OCI-LY1 (cell line): ENCODE measurements at regions not wholly inside any gene's neighbourhood (a gene's known extent, or its start where the extent isn't known, plus 50 kb on each side); places are given as distances from the start of the nearest gene placed in this dataset.

Experiments
- H2AFZ ChIP-seq: fragments of 200-600 bp; sonication (generic), shearing (Covaris generic); 2 replicates; pipeline ENCODE4 v1.6.0; 2014; ENCODE audit warnings: antibody characterized with exemption, mild to moderate bottlenecking, low read length
- H3F3A ChIP-seq: fragments of 200-600 bp; sonication (generic), shearing (Covaris generic); 2 replicates; pipeline ENCODE4 v1.6.0; 2014; ENCODE audit warnings: mild to moderate bottlenecking, antibody characterized with exemption, low read length, moderate library complexity; ENCODE audit not compliant: insufficient read depth
- H3K27ac ChIP-seq: fragments of 200-600 bp; sonication (generic); 2 replicates; pipeline ENCODE4 v1.5.1; 2014; ENCODE audit warnings: low read length, mixed run types, mild to moderate bottlenecking, low read depth; ENCODE audit not compliant: poor library complexity, severe bottlenecking
- H3K27me3 ChIP-seq: fragments of 200-600 bp; sonication (generic); 2 replicates; pipeline ENCODE4 v1.6.0; 2014; ENCODE audit warnings: antibody characterized with exemption, mild to moderate bottlenecking, low read length, moderate library complexity; ENCODE audit not compliant: insufficient read depth
- H3K36me3 ChIP-seq: fragments of 200-600 bp; sonication (generic); 2 replicates; pipeline ENCODE4 v1.6.1; 2014; ENCODE audit warnings: mild to moderate bottlenecking, antibody characterized with exemption, low read length, moderate library complexity, mixed read lengths; ENCODE audit not compliant: insufficient read depth
- H3K4me1 ChIP-seq: fragments of 200-600 bp; sonication (generic); 2 replicates; pipeline ENCODE4 v1.5.1; 2014; ENCODE audit warnings: mild to moderate bottlenecking, low read length, moderate library complexity; ENCODE audit not compliant: insufficient read depth, severe bottlenecking
- H3K4me2 ChIP-seq: fragments of 200-600 bp; sonication (generic), shearing (Covaris generic); 2 replicates; pipeline ENCODE4 v1.6.1; 2014; ENCODE audit warnings: low read length
- H3K4me3 ChIP-seq: fragments of 200-600 bp; sonication (generic); 2 replicates; pipeline ENCODE4 v1.5.1; 2014; ENCODE audit warnings: low read length, low read depth, mild to moderate bottlenecking, mixed read lengths; ENCODE audit not compliant: poor library complexity, severe bottlenecking
- H3K79me2 ChIP-seq: fragments of 200-600 bp; shearing (Covaris generic); 2 replicates; pipeline ENCODE4 v1.6.1; 2016; ENCODE audit warnings: mixed run types, low read length, mixed read lengths; ENCODE audit not compliant: insufficient read depth
- H3K9ac ChIP-seq: fragments of 200-600 bp; sonication (generic), shearing (Covaris generic); 2 replicates; pipeline ENCODE4 v1.6.1; 2014; ENCODE audit warnings: mild to moderate bottlenecking, low read length, mixed read lengths
- H3K9me2 ChIP-seq: fragments of 200-600 bp; sonication (generic), shearing (Covaris generic); 2 replicates; pipeline ENCODE4 v1.6.1; 2014; ENCODE audit warnings: low read depth, mild to moderate bottlenecking, low read length, mixed read lengths
- H3K9me3 ChIP-seq: fragments of 200-600 bp; shearing (Covaris generic); 2 replicates; pipeline ENCODE4 v1.6.1; 2014; ENCODE audit warnings: low read length, mixed read lengths
- H4K20me1 ChIP-seq: fragments of 200-600 bp; sonication (generic), shearing (Covaris generic); 2 replicates; pipeline ENCODE4 v1.6.0; 2016; ENCODE audit warnings: mild to moderate bottlenecking, low read length; ENCODE audit not compliant: insufficient read depth
- EZH2 ChIP-seq: fragments of 200-600 bp; sonication (generic), shearing (Covaris generic); IDR thresholded peaks from 2 replicates; pipeline ENCODE4 v1.8.0; 2017; ENCODE audit warnings: borderline replicate concordance, mixed run types, mild to moderate bottlenecking, antibody characterized with exemption, low read length, moderate library complexity, mixed read lengths
- TF ChIP-seq, protein P1 (sequence below): fragments of 200-600 bp; sonication (generic), shearing (Covaris generic); IDR thresholded peaks from 2 replicates; pipeline ENCODE4 v1.5.1; 2017; ENCODE audit warnings: mild to moderate bottlenecking, antibody characterized with exemption, low read length, moderate library complexity, mixed read lengths

- no peaks in the 10 kb centered on the region for H3K9me3 ChIP-seq
- no peaks in the 10 kb centered on the region for H4K20me1 ChIP-seq
- H3K79me2 ChIP-seq: no peaks in the 10 kb centered on the region
- H3K27me3 ChIP-seq: no peaks in the 10 kb centered on the region
- H3K4me1 ChIP-seq: no peaks in the 10 kb centered on the region
- no peak overlapping the region for H3K9ac ChIP-seq
- no peaks in the 10 kb centered on the region for H3F3A ChIP-seq
- H3K4me3 ChIP-seq: no peak overlapping the region
- TF ChIP-seq, protein P1, sequence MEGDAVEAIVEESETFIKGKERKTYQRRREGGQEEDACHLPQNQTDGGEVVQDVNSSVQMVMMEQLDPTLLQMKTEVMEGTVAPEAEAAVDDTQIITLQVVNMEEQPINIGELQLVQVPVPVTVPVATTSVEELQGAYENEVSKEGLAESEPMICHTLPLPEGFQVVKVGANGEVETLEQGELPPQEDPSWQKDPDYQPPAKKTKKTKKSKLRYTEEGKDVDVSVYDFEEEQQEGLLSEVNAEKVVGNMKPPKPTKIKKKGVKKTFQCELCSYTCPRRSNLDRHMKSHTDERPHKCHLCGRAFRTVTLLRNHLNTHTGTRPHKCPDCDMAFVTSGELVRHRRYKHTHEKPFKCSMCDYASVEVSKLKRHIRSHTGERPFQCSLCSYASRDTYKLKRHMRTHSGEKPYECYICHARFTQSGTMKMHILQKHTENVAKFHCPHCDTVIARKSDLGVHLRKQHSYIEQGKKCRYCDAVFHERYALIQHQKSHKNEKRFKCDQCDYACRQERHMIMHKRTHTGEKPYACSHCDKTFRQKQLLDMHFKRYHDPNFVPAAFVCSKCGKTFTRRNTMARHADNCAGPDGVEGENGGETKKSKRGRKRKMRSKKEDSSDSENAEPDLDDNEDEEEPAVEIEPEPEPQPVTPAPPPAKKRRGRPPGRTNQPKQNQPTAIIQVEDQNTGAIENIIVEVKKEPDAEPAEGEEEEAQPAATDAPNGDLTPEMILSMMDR: no peak
- TF ChIP-seq EZH2: no peak
- H3K36me3 ChIP-seq: no peaks in the 10 kb centered on the region
- no peak overlapping the region for H2AFZ ChIP-seq
- H3K4me2 ChIP-seq: no peak overlapping the region
- no peak overlapping the region for H3K27ac ChIP-seq
- H3K9me2 ChIP-seq: no peaks in the 10 kb centered on the region
These were observed 51.9 kb upstream of the NMUR2 start for GRCh38 chr5:152456815-152457443.

DNA sequence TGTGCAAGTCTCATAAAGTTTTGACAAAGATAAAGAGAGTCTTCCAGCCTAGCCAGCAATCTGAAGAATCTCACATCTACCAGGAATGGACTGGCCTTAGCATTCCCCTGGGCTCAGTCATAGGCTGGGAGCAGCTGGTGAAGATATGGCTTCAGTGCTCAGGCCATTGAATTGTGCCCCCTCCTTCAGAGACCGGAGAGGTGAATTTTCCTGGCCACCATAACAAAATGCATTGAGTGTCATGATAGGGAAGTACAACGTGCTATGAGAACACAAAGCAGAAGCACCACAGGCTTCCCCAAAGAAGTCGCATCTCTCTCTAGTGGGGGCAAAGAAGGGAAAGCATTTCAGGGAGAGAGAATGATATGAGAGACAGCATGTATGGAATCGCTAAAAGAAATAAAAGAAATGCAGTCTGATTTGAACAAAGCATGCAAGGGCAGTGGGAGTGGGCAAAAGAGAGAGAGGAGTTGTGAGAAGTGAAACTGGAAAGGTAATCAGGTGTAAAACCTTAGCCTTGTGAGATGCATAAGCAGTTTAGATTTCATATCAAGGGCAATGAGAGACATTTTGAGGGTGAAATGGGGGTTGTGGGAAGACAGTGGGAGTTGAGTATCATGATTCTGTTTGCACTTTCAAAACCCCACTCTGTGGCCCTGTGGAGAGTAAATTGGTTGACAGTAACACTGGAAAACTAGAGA lies 57.1 kb upstream of the NMUR2 start:
- no peaks in the 10 kb centered on the region for H3K4me1 ChIP-seq
- H3K9me2 ChIP-seq: no peaks in the 10 kb centered on the region
- no peak overlapping the region for H3K4me3 ChIP-seq
- H3K79me2 ChIP-seq: no peaks in the 10 kb centered on the region
- no peak for TF ChIP-seq EZH2
- TF ChIP-seq, protein P1: peak; percentile 40; the same call in 1 of the 2 replicates
- H3K27ac ChIP-seq: no peak overlapping the region
- H3K36me3 ChIP-seq: no peaks in the 10 kb centered on the region
- H2AFZ ChIP-seq: no peak overlapping the region
- H3F3A ChIP-seq: no peaks in the 10 kb centered on the region
- H3K9me3 ChIP-seq: no peaks in the 10 kb centered on the region
- H3K9ac ChIP-seq: no peak overlapping the region
- H3K27me3 ChIP-seq: no peaks in the 10 kb centered on the region
- no peak overlapping the region for H3K4me2 ChIP-seq
- no peaks in the 10 kb centered on the region for H4K20me1 ChIP-seq

DNA sequence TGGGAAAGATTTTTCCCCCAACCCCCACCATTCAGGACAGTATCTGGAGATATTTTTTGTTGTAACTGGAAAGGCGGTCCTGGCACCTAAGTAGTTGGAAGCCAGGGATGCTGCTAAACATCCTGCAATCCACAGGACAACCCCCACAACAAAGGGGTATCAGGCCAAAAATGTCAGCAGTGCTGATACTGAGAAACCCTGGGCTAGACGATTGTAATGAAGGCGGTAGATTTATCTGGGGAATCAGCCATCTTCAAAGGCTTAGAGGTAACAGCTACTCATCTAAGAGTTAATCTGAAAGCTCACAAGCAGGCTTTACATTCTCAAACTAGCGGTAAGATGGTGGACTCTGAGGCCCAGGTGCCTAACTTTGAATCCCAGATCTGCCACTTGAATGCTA lies 59.0 kb upstream of the NMUR2 start:
- H4K20me1 ChIP-seq: no peaks in the 10 kb centered on the region
- H3K4me1 ChIP-seq: no peaks in the 10 kb centered on the region
- no peaks in the 10 kb centered on the region for H3K9me2 ChIP-seq
- H3F3A ChIP-seq: no peaks in the 10 kb centered on the region
- no peak overlapping the region for H3K4me2 ChIP-seq
- TF ChIP-seq EZH2: no peak
- TF ChIP-seq, protein P1: no peak
- H3K36me3 ChIP-seq: no peaks in the 10 kb centered on the region
- no peaks in the 10 kb centered on the region for H3K27me3 ChIP-seq
- no peak overlapping the region for H3K4me3 ChIP-seq
- H2AFZ ChIP-seq: no peak overlapping the region
- H3K79me2 ChIP-seq: no peaks in the 10 kb centered on the region
- H3K27ac ChIP-seq: no peak overlapping the region
- no peak overlapping the region for H3K9ac ChIP-seq
- H3K9me3 ChIP-seq: no peaks in the 10 kb centered on the region
